ENCODE measurements at regions not wholly inside any gene's neighbourhood (a gene's known extent, or its start where the extent isn't known, plus 50 kb on each side); places are given as distances from the start of the nearest gene placed in this dataset.

DNA sequence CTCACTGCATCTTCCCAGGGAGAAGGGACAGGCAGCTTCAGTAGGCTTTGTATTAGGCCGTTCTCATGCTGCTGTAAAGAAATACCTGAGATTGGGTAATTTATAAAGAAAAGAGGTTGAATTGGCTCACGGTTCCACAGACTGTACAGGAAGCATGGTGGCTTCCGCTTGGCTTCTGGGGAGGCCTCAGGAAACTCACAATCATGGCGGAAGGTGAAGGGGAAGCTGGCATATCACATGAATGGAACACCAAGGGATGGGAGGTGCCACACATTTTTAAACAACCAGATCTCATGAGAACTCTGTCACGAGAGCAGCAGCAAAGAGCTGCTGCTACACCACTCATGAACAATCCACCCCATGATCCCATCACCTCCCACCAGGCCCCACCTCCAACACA lies 182.2 kb upstream of the SFSWAP start:
- TF ChIP-seq CTCF (IDR thresholded peaks at IDR 0.05) (no peak), POLR2A (IDR thresholded peaks at IDR 0.05) (no peak)
- intact Hi-C loops (cut with DNase I; ENCODE audit: low total_unique reads): no loop called here
- Histone ChIP-seq H3K9me3 (no peaks in the 10 kb centered on the region), H3K4me1 (no peaks in the 10 kb centered on the region), H3K27me3 (no peaks in the 10 kb centered on the region), H3K4me3 (no peak overlapping the region), H3K36me3 (no peaks in the 10 kb centered on the region), H3K27ac (no peak overlapping the region)
- no peak for DNase-seq

DNA sequence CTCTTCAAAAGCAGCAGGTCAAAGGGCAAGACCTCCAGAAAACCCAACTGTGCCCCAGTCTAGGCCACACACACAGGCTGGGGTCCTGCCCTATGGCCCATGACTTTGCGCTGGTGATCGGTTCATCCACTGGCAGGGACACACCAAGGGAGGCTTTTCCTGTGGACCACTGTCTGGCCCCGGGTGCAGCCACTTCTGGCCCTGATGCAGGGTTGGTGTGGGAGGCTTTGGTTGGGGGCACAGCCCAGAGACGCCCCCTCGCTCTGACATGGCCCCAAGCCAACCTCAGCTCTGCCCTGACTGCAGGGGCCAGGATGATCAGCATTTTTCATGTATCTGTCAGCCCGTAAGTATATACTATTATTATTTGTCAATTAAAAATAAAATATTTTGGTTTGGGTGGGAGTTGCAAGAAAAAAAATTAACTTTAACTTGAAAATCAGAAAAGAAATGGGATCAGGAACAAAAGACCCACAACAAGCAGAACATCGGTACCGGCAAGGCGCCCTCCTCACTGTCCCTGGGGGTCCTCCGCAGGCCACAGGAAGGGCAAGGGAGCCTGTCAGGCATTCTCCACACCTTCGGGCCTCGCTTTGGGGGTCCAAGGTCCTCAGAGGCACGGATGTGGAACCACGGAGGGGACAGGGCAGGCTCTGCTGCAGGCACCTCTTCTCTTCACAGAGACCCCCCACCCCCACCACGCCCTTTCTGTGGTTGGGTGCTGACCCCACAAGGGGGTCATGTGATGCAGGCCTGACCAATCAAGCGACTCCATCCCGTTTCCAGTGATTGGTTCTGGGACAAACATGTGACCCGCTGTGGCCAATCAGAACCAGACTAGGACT lies 181.5 kb upstream of the SFSWAP start:
- H3K27ac ChIP-seq: no peak overlapping the region
- intact Hi-C loops (cut with DNase I; ENCODE audit: low total_unique reads): no loop called here
- no peak overlapping the region for H3K4me3 ChIP-seq
- TF ChIP-seq CTCF (IDR thresholded peaks at IDR 0.05): no peak
- TF ChIP-seq POLR2A (IDR thresholded peaks at IDR 0.05): no peak
- DNase-seq: no peak
- H3K9me3 ChIP-seq: no peaks in the 10 kb centered on the region
- no peaks in the 10 kb centered on the region for H3K27me3 ChIP-seq
- H3K4me1 ChIP-seq: no peaks in the 10 kb centered on the region
- no peaks in the 10 kb centered on the region for H3K36me3 ChIP-seq

- no peaks in the 10 kb centered on the region for H3K27me3 ChIP-seq
- no peak for TF ChIP-seq POLR2A (IDR thresholded peaks at IDR 0.05)
- TF ChIP-seq CTCF (IDR thresholded peaks at IDR 0.05): no peak
- no peaks in the 10 kb centered on the region for H3K4me1 ChIP-seq
- no peak for DNase-seq
- intact Hi-C loops (cut with DNase I; ENCODE audit: low total_unique reads): no loop called here
- H3K36me3 ChIP-seq: no peaks in the 10 kb centered on the region
- H3K4me3 ChIP-seq: no peak overlapping the region
- H3K9me3 ChIP-seq: no peaks in the 10 kb centered on the region
- H3K27ac ChIP-seq: no peak overlapping the region
Measured at GRCh38 chr12:131530041-131530332, 180.9 kb upstream of the SFSWAP start.

DNA sequence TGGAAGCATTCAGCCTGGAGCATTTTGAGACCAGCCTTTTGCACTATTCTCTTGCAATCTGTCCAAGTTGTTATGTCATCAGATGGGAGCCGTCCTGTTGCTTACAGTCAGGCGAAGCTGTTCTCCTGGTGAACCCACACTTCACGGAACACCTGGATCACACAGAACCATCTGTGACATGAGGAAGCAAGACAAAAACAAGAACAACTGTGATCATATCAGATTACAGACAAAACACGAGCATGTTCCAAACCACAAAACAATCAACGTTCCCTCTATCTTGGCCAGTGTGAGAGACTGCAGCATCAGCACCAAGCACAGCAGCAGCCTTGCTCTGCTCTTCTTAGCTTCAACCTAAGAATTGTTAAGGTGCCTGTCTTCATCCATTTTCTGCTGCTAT lies 180.5 kb upstream of the SFSWAP start:
- Histone ChIP-seq H3K27me3 (no peaks in the 10 kb centered on the region), H3K4me1 (no peaks in the 10 kb centered on the region), H3K9me3 (no peaks in the 10 kb centered on the region), H3K36me3 (no peaks in the 10 kb centered on the region), H3K4me3 (no peak overlapping the region), H3K27ac (no peak overlapping the region)
- intact Hi-C loops (cut with DNase I; ENCODE audit: low total_unique reads): no loop called here
- no peak for DNase-seq
- TF ChIP-seq CTCF (IDR thresholded peaks at IDR 0.05) (no peak), POLR2A (IDR thresholded peaks at IDR 0.05) (no peak)

DNA sequence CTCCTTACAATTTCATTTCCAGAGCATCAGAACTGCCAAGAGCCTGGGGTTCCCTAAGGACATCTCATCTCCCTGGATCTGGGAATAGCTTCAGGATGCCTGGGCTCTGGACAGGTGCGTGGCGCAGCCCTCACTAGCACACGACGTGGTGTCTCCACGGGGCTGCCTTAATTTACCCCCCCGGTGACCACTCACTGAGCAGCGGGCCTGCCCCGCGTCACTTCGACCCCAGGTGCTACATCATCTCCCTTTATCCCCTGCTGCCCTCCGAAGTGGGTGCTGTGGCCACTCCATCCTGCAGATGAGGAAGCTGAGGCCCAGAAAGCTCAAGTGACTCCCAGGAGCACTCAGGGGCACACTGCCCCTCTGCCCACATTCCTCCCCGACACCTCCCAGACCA lies 177.8 kb upstream of the SFSWAP start:
- Histone ChIP-seq H3K27me3 (no peaks in the 10 kb centered on the region), H3K4me3 (no peak overlapping the region), H3K9me3 (no peaks in the 10 kb centered on the region), H3K36me3 (no peaks in the 10 kb centered on the region), H3K27ac (no peak overlapping the region), H3K4me1 (no peaks in the 10 kb centered on the region)
- no peak for TF ChIP-seq POLR2A (IDR thresholded peaks at IDR 0.05)
- TF ChIP-seq CTCF (IDR thresholded peaks at IDR 0.05): no peak
- intact Hi-C loops (cut with DNase I; ENCODE audit: low total_unique reads): no loop called here
- no peak for DNase-seq

All from uterus (tissue), 3 donors.